ENCODE measurements at regions not wholly inside any gene's neighbourhood (a gene's known extent, or its start where the extent isn't known, plus 50 kb on each side); places are given as distances from the start of the nearest gene placed in this dataset.

- no peaks in the 10 kb centered on the region for H3F3A ChIP-seq (ENCODE audit: insufficient read depth, low read length)
- no peaks in the 10 kb centered on the region for H3K4me1 ChIP-seq (ENCODE audit: low read length)
- no peaks in the 10 kb centered on the region for H3K79me2 ChIP-seq (ENCODE audit: low read length)
- H4K20me1 ChIP-seq (ENCODE audit: insufficient read depth, low read length) = no peaks in the 10 kb centered on the region
- no peaks in the 10 kb centered on the region for H3K9me3 ChIP-seq (replicated peaks; ENCODE audit: insufficient read depth, low read length)
- H3K4me3 ChIP-seq (ENCODE audit: low read length) = no peak overlapping the region
- no peak overlapping the region for H3K4me2 ChIP-seq (ENCODE audit: low read depth, low read length)
- H3K9me2 ChIP-seq (replicated peaks; ENCODE audit: insufficient read depth, low read length) = no peaks in the 10 kb centered on the region
- H2AFZ ChIP-seq (ENCODE audit: low read length) = no peak overlapping the region
- no peak overlapping the region for H3K9ac ChIP-seq (ENCODE audit: low read length)
- H3K27me3 ChIP-seq (replicated peaks; ENCODE audit: insufficient read depth, low read length) = no peaks in the 10 kb centered on the region
- no peak overlapping the region for H3K27ac ChIP-seq (ENCODE audit: low read length)
- H3K36me3 ChIP-seq (replicated peaks; ENCODE audit: insufficient read depth, low read length) = no peaks in the 10 kb centered on the region
- no peak for DNase-seq
- TF ChIP-seq, protein P1, sequence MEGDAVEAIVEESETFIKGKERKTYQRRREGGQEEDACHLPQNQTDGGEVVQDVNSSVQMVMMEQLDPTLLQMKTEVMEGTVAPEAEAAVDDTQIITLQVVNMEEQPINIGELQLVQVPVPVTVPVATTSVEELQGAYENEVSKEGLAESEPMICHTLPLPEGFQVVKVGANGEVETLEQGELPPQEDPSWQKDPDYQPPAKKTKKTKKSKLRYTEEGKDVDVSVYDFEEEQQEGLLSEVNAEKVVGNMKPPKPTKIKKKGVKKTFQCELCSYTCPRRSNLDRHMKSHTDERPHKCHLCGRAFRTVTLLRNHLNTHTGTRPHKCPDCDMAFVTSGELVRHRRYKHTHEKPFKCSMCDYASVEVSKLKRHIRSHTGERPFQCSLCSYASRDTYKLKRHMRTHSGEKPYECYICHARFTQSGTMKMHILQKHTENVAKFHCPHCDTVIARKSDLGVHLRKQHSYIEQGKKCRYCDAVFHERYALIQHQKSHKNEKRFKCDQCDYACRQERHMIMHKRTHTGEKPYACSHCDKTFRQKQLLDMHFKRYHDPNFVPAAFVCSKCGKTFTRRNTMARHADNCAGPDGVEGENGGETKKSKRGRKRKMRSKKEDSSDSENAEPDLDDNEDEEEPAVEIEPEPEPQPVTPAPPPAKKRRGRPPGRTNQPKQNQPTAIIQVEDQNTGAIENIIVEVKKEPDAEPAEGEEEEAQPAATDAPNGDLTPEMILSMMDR (IDR thresholded peaks at IDR 0.05; ENCODE audit: low read length) = no peak
- TF ChIP-seq EZH2phosphoT487 (IDR thresholded peaks at IDR 0.05; ENCODE audit: low read length) (no peak), EZH2 (optimal IDR thresholded peaks at IDR 0.05; ENCODE audit: low read depth, low read length) (no peak)
Observed at GRCh38 chr2:104179644-104180043, 674.3 kb upstream of the POU3F3 start.

DNA sequence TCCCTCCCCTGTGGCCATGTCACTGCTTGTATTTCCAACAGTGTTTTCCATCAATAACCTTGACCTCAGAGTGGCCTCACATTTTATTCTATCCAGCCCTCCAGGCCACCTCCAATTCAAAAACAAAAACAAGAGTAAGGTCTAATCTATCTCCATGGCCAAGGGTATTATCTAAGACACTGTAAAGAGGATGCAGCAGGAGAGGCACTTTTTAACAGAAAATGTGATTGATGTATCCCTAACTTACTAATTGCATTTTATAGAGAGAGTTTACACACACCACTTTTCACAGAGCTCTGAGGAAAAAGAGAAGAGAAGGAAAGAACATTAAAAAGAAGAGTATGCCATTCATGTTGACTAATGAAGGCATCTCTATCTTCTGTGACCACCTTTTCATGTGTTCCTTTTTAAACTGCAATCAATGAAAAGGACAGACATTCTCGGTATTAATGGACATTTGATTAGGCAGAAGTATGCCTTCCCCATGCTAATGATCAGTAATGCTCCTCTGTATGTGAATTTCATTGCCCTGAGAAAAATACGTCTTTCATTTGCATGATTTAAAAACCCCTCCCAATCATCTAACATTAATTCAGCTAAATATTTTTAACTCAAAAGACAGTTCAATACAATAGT lies 653.3 kb upstream of the POU3F3 start:
- no peaks in the 10 kb centered on the region for H3K27me3 ChIP-seq (replicated peaks; ENCODE audit: insufficient read depth, low read length)
- no peaks in the 10 kb centered on the region for H3K79me2 ChIP-seq (ENCODE audit: low read length)
- H2AFZ ChIP-seq (ENCODE audit: low read length) = no peak overlapping the region
- no peak for DNase-seq
- no peaks in the 10 kb centered on the region for H3F3A ChIP-seq (ENCODE audit: insufficient read depth, low read length)
- H3K4me1 ChIP-seq (ENCODE audit: low read length) = no peaks in the 10 kb centered on the region
- H3K9me3 ChIP-seq (replicated peaks; ENCODE audit: insufficient read depth, low read length) = no peaks in the 10 kb centered on the region
- no peak overlapping the region for H3K4me3 ChIP-seq (ENCODE audit: low read length)
- H4K20me1 ChIP-seq (ENCODE audit: insufficient read depth, low read length) = no peaks in the 10 kb centered on the region
- no peaks in the 10 kb centered on the region for H3K9me2 ChIP-seq (replicated peaks; ENCODE audit: insufficient read depth, low read length)
- no peaks in the 10 kb centered on the region for H3K36me3 ChIP-seq (replicated peaks; ENCODE audit: insufficient read depth, low read length)
- H3K4me2 ChIP-seq (ENCODE audit: low read depth, low read length) = no peak overlapping the region
- H3K9ac ChIP-seq (ENCODE audit: low read length) = no peak overlapping the region
- no peak overlapping the region for H3K27ac ChIP-seq (ENCODE audit: low read length)
- no peak for TF ChIP-seq EZH2phosphoT487 (IDR thresholded peaks at IDR 0.05; ENCODE audit: low read length)
- TF ChIP-seq, protein P1 (IDR thresholded peaks at IDR 0.05; ENCODE audit: low read length) = no peak
- TF ChIP-seq EZH2 (optimal IDR thresholded peaks at IDR 0.05; ENCODE audit: low read depth, low read length) = no peak

DNA sequence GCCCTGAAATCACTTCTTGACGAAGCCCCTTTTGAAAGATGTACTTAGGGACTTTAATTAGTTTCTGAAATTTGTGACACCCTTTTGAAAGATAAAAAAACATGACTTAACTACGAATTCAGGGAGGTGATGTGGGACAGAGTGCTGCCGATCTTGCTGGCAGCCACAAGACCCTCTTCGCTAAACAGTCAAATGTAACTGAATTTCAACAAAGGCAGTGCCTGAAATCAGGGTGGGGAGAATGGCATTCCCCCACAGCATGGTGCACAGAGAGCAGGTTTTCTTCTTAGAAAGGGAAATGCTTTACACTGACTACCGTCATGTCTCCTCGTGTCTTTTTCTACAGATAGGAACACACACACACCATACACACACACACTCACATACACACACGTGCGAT lies 640.2 kb upstream of the POU3F3 start:
- Histone ChIP-seq H3K9me3 (replicated peaks; ENCODE audit: insufficient read depth, low read length) (no peaks in the 10 kb centered on the region), H3K27me3 (replicated peaks; ENCODE audit: insufficient read depth, low read length) (no peaks in the 10 kb centered on the region), H3K79me2 (ENCODE audit: low read length) (no peaks in the 10 kb centered on the region), H3K4me3 (ENCODE audit: low read length) (no peak overlapping the region), H3K27ac (ENCODE audit: low read length) (no peak overlapping the region), H3F3A (ENCODE audit: insufficient read depth, low read length) (no peaks in the 10 kb centered on the region), H3K9ac (ENCODE audit: low read length) (no peak overlapping the region), H3K36me3 (replicated peaks; ENCODE audit: insufficient read depth, low read length) (no peaks in the 10 kb centered on the region), H3K4me1 (ENCODE audit: low read length) (no peaks in the 10 kb centered on the region), H3K9me2 (replicated peaks; ENCODE audit: insufficient read depth, low read length) (no peaks in the 10 kb centered on the region), H2AFZ (ENCODE audit: low read length) (no peak overlapping the region), H3K4me2 (ENCODE audit: low read depth, low read length) (no peak overlapping the region), H4K20me1 (ENCODE audit: insufficient read depth, low read length) (no peaks in the 10 kb centered on the region)
- TF ChIP-seq, protein P1 (IDR thresholded peaks at IDR 0.05; ENCODE audit: low read length) = no peak
- TF ChIP-seq EZH2 (optimal IDR thresholded peaks at IDR 0.05; ENCODE audit: low read depth, low read length) (no peak), EZH2phosphoT487 (IDR thresholded peaks at IDR 0.05; ENCODE audit: low read length) (no peak)
- no peak for DNase-seq

All from MM.1S (cell line).